ENCODE measurements at regions not wholly inside any gene's neighbourhood (a gene's known extent, or its start where the extent isn't known, plus 50 kb on each side); places are given as distances from the start of the nearest gene placed in this dataset.

DNA sequence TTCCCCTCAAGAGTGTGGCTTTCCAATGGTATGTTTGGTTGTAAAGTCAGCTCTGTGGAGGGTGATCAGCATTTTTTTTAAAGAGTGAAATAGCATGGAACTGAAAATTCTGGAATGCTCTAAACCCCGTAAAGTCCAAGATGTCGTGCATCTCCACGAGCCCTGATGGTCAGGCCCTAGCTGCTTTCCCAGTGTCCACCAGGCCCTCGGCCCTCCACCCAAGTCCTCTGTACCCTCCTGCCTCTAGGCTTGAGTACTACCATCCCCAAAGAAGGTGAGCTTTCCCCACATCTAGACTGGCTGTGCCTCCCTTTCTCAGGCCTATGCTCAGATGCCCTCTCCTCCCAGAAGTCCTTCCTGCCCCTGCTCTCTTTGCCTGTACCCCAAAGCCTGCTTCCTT, 280.3 kb downstream of the GADD45G start:
- no peak overlapping the region for H3K4me3 ChIP-seq
- H3K9me3 ChIP-seq: no peaks in the 10 kb centered on the region
- intact Hi-C loops (cut with DNase I; ENCODE audit: low total_unique reads): no loop called here
- no peak overlapping the region for H3K27ac ChIP-seq
- H3K36me3 ChIP-seq: no peaks in the 10 kb centered on the region
- H3K4me1 ChIP-seq: no peaks in the 10 kb centered on the region
- H3K27me3 ChIP-seq: no peaks in the 10 kb centered on the region
- DNase-seq: no peak
- TF ChIP-seq POLR2A (IDR thresholded peaks at IDR 0.05): no peak
- TF ChIP-seq, protein P1, sequence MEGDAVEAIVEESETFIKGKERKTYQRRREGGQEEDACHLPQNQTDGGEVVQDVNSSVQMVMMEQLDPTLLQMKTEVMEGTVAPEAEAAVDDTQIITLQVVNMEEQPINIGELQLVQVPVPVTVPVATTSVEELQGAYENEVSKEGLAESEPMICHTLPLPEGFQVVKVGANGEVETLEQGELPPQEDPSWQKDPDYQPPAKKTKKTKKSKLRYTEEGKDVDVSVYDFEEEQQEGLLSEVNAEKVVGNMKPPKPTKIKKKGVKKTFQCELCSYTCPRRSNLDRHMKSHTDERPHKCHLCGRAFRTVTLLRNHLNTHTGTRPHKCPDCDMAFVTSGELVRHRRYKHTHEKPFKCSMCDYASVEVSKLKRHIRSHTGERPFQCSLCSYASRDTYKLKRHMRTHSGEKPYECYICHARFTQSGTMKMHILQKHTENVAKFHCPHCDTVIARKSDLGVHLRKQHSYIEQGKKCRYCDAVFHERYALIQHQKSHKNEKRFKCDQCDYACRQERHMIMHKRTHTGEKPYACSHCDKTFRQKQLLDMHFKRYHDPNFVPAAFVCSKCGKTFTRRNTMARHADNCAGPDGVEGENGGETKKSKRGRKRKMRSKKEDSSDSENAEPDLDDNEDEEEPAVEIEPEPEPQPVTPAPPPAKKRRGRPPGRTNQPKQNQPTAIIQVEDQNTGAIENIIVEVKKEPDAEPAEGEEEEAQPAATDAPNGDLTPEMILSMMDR (IDR thresholded peaks at IDR 0.05): no peak

DNA sequence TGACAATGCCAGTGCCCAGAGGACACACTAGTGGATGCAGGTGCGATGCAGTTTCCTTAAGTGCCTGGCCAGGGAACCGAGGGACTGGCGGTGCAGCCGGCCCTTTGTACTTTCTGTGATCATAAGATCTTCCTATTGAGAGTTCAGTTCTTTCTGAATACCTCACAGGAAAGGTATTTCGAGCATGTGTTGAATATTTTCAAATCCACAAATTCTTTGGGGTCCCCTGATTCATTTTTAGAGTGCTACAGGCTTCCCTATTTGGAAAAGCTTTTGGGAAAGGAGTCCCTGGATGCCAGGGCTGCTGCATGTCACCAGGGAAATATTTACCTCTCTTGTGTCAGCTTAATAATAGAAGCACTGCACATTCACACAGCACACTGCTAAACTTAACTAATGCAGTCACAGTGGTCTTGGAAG, 281.5 kb downstream of the GADD45G start:
- intact Hi-C loops (cut with DNase I; ENCODE audit: low total_unique reads): no loop called here
- no peak for DNase-seq
- Histone ChIP-seq H3K9me3 (no peaks in the 10 kb centered on the region), H3K27me3 (no peaks in the 10 kb centered on the region), H3K27ac (no peak overlapping the region), H3K36me3 (no peaks in the 10 kb centered on the region), H3K4me3 (no peak overlapping the region), H3K4me1 (peaks cover 0 to 3% of the 10 kb centered on the region in 2 donors)
- no peak for TF ChIP-seq POLR2A (IDR thresholded peaks at IDR 0.05)
- TF ChIP-seq, protein P1 (IDR thresholded peaks at IDR 0.05): no peak

DNA sequence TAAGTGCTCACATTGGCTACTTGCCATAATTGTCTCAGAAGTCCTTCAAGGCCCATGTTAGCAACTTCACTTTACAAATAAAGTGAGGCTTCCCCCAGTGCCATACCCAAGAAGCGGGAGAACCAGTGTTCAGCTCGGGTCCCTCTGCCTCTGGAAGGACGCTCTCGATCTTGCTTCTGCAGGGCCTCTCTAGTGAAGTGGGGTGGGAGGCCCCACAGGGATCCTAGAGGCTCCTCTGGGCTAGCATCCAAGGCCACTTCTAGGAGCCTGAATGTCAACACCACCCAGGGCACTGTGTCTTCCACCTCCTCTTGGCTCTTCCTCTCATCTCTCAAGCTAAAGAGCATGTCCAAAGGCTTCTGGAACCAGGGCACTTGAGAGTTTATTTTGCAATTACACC, 282.5 kb downstream of the GADD45G start:
- H3K9me3 ChIP-seq: no peaks in the 10 kb centered on the region
- H3K4me3 ChIP-seq: no peak overlapping the region
- H3K27me3 ChIP-seq: no peaks in the 10 kb centered on the region
- no peaks in the 10 kb centered on the region for H3K36me3 ChIP-seq
- H3K4me1 ChIP-seq: peaks cover 6 to 10% of the 10 kb centered on the region in 2 donors
- DNase-seq: no peak
- no peak overlapping the region for H3K27ac ChIP-seq
- TF ChIP-seq POLR2A (IDR thresholded peaks at IDR 0.05): no peak
- TF ChIP-seq, protein P1 (IDR thresholded peaks at IDR 0.05): no peak
- intact Hi-C loops (cut with DNase I; ENCODE audit: low total_unique reads): no loop called here

DNA sequence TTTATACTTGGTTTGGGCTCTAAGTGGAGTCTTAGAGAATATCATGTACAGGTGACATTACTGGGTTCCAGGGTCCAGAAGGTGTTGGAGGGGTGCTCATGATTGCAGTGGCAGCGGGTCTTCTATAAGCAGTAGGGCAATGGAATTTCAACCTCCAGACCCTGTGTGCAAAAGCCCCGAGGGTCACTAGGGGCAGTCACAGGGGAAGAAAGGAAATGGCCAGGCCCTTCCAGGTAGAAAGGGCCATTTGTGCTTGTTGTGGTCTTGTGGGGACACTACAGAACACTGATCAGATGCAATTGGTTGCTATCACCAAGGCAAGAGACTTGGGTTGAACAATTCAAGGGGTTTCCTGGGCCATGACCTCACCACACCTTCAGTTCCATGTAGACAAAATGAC, 283.4 kb downstream of the GADD45G start:
- no peak for TF ChIP-seq POLR2A (IDR thresholded peaks at IDR 0.05)

DNA sequence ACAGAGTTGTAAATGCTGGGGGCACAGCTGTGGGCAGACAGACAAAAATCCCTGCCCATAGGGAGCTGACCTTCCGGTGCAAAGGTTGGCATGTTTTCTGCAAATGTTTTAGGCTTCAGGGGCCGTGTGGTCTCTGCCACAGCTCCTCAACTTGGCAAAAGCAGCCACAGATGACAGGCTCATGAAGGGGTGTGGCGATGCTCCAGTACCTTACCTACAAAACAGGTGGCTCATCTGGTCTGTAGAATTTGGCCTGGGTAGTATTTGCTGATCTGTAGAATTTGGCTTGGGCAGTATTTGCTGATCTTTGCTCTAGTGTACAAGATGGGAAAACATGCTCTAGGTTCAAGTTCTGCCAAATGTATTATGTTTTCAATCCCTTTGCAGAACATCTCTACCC, 283.9 kb downstream of the GADD45G start:
- DNase-seq: no peak
- Histone ChIP-seq H3K36me3 (no peaks in the 10 kb centered on the region), H3K4me3 (no peak overlapping the region), H3K9me3 (no peaks in the 10 kb centered on the region), H3K27me3 (no peaks in the 10 kb centered on the region), H3K4me1 (peaks cover 6 to 10% of the 10 kb centered on the region in 2 donors), H3K27ac (no peak overlapping the region)
- TF ChIP-seq, protein P1 (IDR thresholded peaks at IDR 0.05): no peak
- TF ChIP-seq POLR2A (IDR thresholded peaks at IDR 0.05): no peak
- intact Hi-C loops (cut with DNase I; ENCODE audit: low total_unique reads): no loop called here

More for the DNA sequence above, 283.4 kb downstream of the GADD45G start:
- Histone ChIP-seq H3K4me1 (peaks cover 6 to 10% of the 10 kb centered on the region in 2 donors), H3K36me3 (no peaks in the 10 kb centered on the region), H3K27me3 (no peaks in the 10 kb centered on the region), H3K9me3 (no peaks in the 10 kb centered on the region), H3K4me3 (no peak overlapping the region), H3K27ac (no peak overlapping the region)
- intact Hi-C loops (cut with DNase I; ENCODE audit: low total_unique reads): no loop called here
- no peak for DNase-seq

DNA sequence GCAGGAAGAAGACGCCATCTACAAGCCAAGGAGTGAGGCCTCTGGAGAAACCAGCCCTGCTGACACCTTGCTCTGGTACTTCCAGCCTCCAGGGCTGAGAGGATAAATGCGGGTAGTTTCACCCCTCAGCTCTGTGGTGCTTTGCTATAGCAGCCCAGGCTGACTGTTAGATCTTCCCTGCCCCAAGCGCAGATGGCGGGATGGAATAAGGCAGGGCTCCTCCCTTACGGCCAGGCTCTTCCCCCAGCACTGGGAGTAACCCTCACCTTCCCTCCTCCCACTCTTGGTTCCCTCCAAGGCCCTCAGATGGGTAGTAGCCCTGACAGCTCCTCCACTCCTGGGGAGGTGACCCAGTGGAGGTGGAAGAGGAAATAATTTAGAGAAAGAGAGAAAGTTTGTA, 285.1 kb downstream of the GADD45G start:
- Histone ChIP-seq H3K36me3 (no peaks in the 10 kb centered on the region), H3K4me1 (peaks cover 6 to 10% of the 10 kb centered on the region in 2 donors), H3K9me3 (no peaks in the 10 kb centered on the region), H3K27ac (no peak overlapping the region), H3K27me3 (no peaks in the 10 kb centered on the region), H3K4me3 (no peak overlapping the region)
- TF ChIP-seq, protein P1 (IDR thresholded peaks at IDR 0.05): no peak
- no peak for TF ChIP-seq POLR2A (IDR thresholded peaks at IDR 0.05)
- intact Hi-C loops (cut with DNase I; ENCODE audit: low total_unique reads): no loop called here
- DNase-seq: no peak
